ENCODE measurements at regions not wholly inside any gene's neighbourhood (a gene's known extent, or its start where the extent isn't known, plus 50 kb on each side); places are given as distances from the start of the nearest gene placed in this dataset.
A peak's percentile ranks its signal among the peaks of the same experiment; 100 is the strongest.

- no peak overlapping the region for H3K9ac ChIP-seq (ENCODE audit: low read length)
- no peaks in the 10 kb centered on the region for H3K36me3 ChIP-seq (ENCODE audit: insufficient read depth, low read length)
- no peak overlapping the region for H2AFZ ChIP-seq (ENCODE audit: low read length)
- no peaks in the 10 kb centered on the region for H3K27me3 ChIP-seq (ENCODE audit: insufficient read depth, low read length)
- no peaks in the 10 kb centered on the region for H3K4me1 ChIP-seq (ENCODE audit: insufficient read depth, low read length, severe bottlenecking)
- no peaks in the 10 kb centered on the region for H3K79me2 ChIP-seq (ENCODE audit: insufficient read depth, low read length)
- H4K20me1 ChIP-seq (ENCODE audit: insufficient read depth, low read length): no peaks in the 10 kb centered on the region
- TF ChIP-seq EZH2 (IDR thresholded peaks at IDR 0.05; ENCODE audit: borderline replicate concordance, low read length) (no peak), CTCF (IDR thresholded peaks at IDR 0.05; ENCODE audit: low read length) (0 out of 2 replicates have a peak, but pooled peaks have one; percentile 7)
- H3K9me2 ChIP-seq (ENCODE audit: low read depth, low read length): no peaks in the 10 kb centered on the region
- H3K4me2 ChIP-seq (ENCODE audit: low read length): no peak overlapping the region
- H3K4me3 ChIP-seq (ENCODE audit: low read depth, low read length, poor library complexity, severe bottlenecking): no peak overlapping the region
- no peak overlapping the region for H3K27ac ChIP-seq (ENCODE audit: low read depth, low read length, poor library complexity, severe bottlenecking)
- no peaks in the 10 kb centered on the region for H3F3A ChIP-seq (ENCODE audit: insufficient read depth, low read length)
- no peaks in the 10 kb centered on the region for H3K9me3 ChIP-seq (ENCODE audit: low read length)
Measured at GRCh38 chr12:115470977-115471376, 787.0 kb upstream of the TBX3 start.

- Histone ChIP-seq H3K36me3 (ENCODE audit: insufficient read depth, low read length) (no peaks in the 10 kb centered on the region), H3K9me3 (ENCODE audit: low read length) (no peaks in the 10 kb centered on the region), H3K9me2 (ENCODE audit: low read depth, low read length) (no peaks in the 10 kb centered on the region), H3F3A (ENCODE audit: insufficient read depth, low read length) (no peaks in the 10 kb centered on the region), H3K4me2 (ENCODE audit: low read length) (no peak overlapping the region), H3K4me3 (ENCODE audit: low read depth, low read length, poor library complexity, severe bottlenecking) (no peak overlapping the region), H3K9ac (ENCODE audit: low read length) (no peak overlapping the region), H3K27ac (ENCODE audit: low read depth, low read length, poor library complexity, severe bottlenecking) (no peak overlapping the region), H3K4me1 (ENCODE audit: insufficient read depth, low read length, severe bottlenecking) (no peaks in the 10 kb centered on the region), H3K79me2 (ENCODE audit: insufficient read depth, low read length) (no peaks in the 10 kb centered on the region), H4K20me1 (ENCODE audit: insufficient read depth, low read length) (no peaks in the 10 kb centered on the region), H2AFZ (ENCODE audit: low read length) (no peak overlapping the region), H3K27me3 (ENCODE audit: insufficient read depth, low read length) (no peaks in the 10 kb centered on the region)
- no peak for TF ChIP-seq CTCF (IDR thresholded peaks at IDR 0.05; ENCODE audit: low read length)
- TF ChIP-seq EZH2 (IDR thresholded peaks at IDR 0.05; ENCODE audit: borderline replicate concordance, low read length): no peak
Measured at GRCh38 chr12:115470526-115470925, 786.6 kb upstream of the TBX3 start.

- no peak overlapping the region for H2AFZ ChIP-seq (ENCODE audit: low read length)
- no peak overlapping the region for H3K4me3 ChIP-seq (ENCODE audit: low read depth, low read length, poor library complexity, severe bottlenecking)
- H3K27ac ChIP-seq (ENCODE audit: low read depth, low read length, poor library complexity, severe bottlenecking): no peak overlapping the region
- H3K79me2 ChIP-seq (ENCODE audit: insufficient read depth, low read length): no peaks in the 10 kb centered on the region
- H3K27me3 ChIP-seq (ENCODE audit: insufficient read depth, low read length): no peaks in the 10 kb centered on the region
- TF ChIP-seq EZH2 (IDR thresholded peaks at IDR 0.05; ENCODE audit: borderline replicate concordance, low read length) (no peak), CTCF (IDR thresholded peaks at IDR 0.05; ENCODE audit: low read length) (no peak)
- no peaks in the 10 kb centered on the region for H3K9me2 ChIP-seq (ENCODE audit: low read depth, low read length)
- no peaks in the 10 kb centered on the region for H3F3A ChIP-seq (ENCODE audit: insufficient read depth, low read length)
- no peak overlapping the region for H3K4me2 ChIP-seq (ENCODE audit: low read length)
- H3K4me1 ChIP-seq (ENCODE audit: insufficient read depth, low read length, severe bottlenecking): no peaks in the 10 kb centered on the region
- no peaks in the 10 kb centered on the region for H4K20me1 ChIP-seq (ENCODE audit: insufficient read depth, low read length)
- H3K36me3 ChIP-seq (ENCODE audit: insufficient read depth, low read length): no peaks in the 10 kb centered on the region
- no peak overlapping the region for H3K9ac ChIP-seq (ENCODE audit: low read length)
- no peaks in the 10 kb centered on the region for H3K9me3 ChIP-seq (ENCODE audit: low read length)
Measured at GRCh38 chr12:115468087-115468510, 784.1 kb upstream of the TBX3 start.

Data from OCI-LY1 (cell line).